ENCODE measurements at regions not wholly inside any gene's neighbourhood (a gene's known extent, or its start where the extent isn't known, plus 50 kb on each side); places are given as distances from the start of the nearest gene placed in this dataset.

DNA sequence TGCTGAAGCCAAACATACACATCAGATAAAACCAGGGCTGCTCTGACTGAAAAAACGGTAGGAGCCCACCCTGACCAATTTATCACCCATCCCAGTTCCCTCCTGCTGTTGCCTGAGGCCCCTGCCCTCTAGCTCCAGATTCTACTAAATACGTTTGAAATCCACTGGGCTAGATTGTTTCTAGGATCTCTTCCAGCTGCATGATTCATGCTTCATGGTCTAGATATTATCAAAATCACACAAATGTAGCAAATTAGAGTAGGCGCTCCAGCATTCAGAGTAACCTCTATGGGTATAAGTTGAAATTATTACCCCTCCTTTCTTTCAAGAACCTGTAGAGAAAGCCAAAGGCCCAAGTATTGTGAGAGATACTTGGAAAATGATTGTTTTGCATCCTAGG lies 151.2 kb upstream of the FAM13C start:
- TF ChIP-seq, protein P1, sequence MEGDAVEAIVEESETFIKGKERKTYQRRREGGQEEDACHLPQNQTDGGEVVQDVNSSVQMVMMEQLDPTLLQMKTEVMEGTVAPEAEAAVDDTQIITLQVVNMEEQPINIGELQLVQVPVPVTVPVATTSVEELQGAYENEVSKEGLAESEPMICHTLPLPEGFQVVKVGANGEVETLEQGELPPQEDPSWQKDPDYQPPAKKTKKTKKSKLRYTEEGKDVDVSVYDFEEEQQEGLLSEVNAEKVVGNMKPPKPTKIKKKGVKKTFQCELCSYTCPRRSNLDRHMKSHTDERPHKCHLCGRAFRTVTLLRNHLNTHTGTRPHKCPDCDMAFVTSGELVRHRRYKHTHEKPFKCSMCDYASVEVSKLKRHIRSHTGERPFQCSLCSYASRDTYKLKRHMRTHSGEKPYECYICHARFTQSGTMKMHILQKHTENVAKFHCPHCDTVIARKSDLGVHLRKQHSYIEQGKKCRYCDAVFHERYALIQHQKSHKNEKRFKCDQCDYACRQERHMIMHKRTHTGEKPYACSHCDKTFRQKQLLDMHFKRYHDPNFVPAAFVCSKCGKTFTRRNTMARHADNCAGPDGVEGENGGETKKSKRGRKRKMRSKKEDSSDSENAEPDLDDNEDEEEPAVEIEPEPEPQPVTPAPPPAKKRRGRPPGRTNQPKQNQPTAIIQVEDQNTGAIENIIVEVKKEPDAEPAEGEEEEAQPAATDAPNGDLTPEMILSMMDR (IDR thresholded peaks at IDR 0.05), result no peak
- no peak for TF ChIP-seq POLR2AphosphoS5 (IDR thresholded peaks at IDR 0.05; ENCODE audit: low read depth, low read length)

Measured in Panc1 (cell line).